Fibroblast of lung (primary cell): ENCODE measurements at regions not wholly inside any gene's neighbourhood (a gene's known extent, or its start where the extent isn't known, plus 50 kb on each side); places are given as distances from the start of the nearest gene placed in this dataset.

ENCODE experiments used
- DNase-seq, 2 donors: peaks; one replicate each; pipeline versions ENCODE4 v3.0.0 to v3.0.0-alpha.2; 2010; ENCODE audit warnings: low read depth in 2 of 2
- H2AFZ ChIP-seq: 2 replicates; pipeline ENCODE4 v1.5.1; 2012; ENCODE audit warnings: low read length, control low read depth, inconsistent platforms
- H3K27ac ChIP-seq: 2 replicates; pipeline ENCODE4 v1.5.1; 2011; ENCODE audit warnings: low read length, control low read depth; ENCODE audit not compliant: insufficient read depth
- H3K27me3 ChIP-seq: 2 replicates; pipeline ENCODE4 v1.5.1; 2011; ENCODE audit warnings: mild to moderate bottlenecking, low read length; ENCODE audit not compliant: control insufficient read depth, insufficient read depth
- H3K36me3 ChIP-seq: 2 replicates; pipeline ENCODE4 v1.5.1; 2011; ENCODE audit warnings: low read length; ENCODE audit not compliant: control insufficient read depth, insufficient read depth
- H3K4me1 ChIP-seq: 2 replicates; pipeline ENCODE4 v1.5.1; 2011; ENCODE audit warnings: low read length; ENCODE audit not compliant: control insufficient read depth, insufficient read depth; ENCODE audit errors: extremely low read depth
- H3K4me2 ChIP-seq: 2 replicates; pipeline ENCODE4 v1.5.1; 2011; ENCODE audit warnings: low read length, control low read depth; ENCODE audit not compliant: insufficient read depth; ENCODE audit errors: extremely low read depth
- H3K4me3 ChIP-seq, 4 experiments: fragments of 200-600 bp in 1 of 4; sonication (generic) in 1 of 4; replicated peaks in 1 of 4; 2 replicates each; pipeline ENCODE4 v1.5.1; 2011 to 2016; ENCODE audit warnings: low read length in 4 of 4, low read depth in 3 of 4, mild to moderate bottlenecking in 3 of 4, control low read depth in 2 of 4, inconsistent platforms in 1 of 4, mixed read lengths in 1 of 4; ENCODE audit not compliant: insufficient read depth in 1 of 4; ENCODE audit errors: control extremely low read depth in 1 of 4
- H3K79me2 ChIP-seq: 2 replicates; pipeline ENCODE4 v1.5.1; 2012; ENCODE audit warnings: mild to moderate bottlenecking, low read length, inconsistent platforms; ENCODE audit not compliant: control insufficient read depth, insufficient read depth
- H3K9ac ChIP-seq: 2 replicates; pipeline ENCODE4 v1.5.1; 2011; ENCODE audit warnings: mild to moderate bottlenecking, low read length, control low read depth; ENCODE audit not compliant: insufficient read depth
- H3K9me3 ChIP-seq: 2 replicates; pipeline ENCODE4 v1.5.1; 2012; ENCODE audit warnings: low read depth, low read length; ENCODE audit not compliant: control insufficient read depth, insufficient read depth
- H4K20me1 ChIP-seq: 2 replicates; pipeline ENCODE4 v1.5.1; 2011; ENCODE audit warnings: low read length; ENCODE audit not compliant: control insufficient read depth, insufficient read depth; ENCODE audit errors: extremely low read depth
- CTCF ChIP-seq, 2 donors: IDR thresholded peaks in 1 of 2; conservative IDR thresholded peaks in 1 of 2; 1 replicate in 1 of 2; 2 replicates in 1 of 2; pipeline ENCODE4 v1.5.1; 2011 to 2012; ENCODE audit warnings: low read length in 2 of 2, control low read depth in 1 of 2, inconsistent platforms in 1 of 2, low read depth in 1 of 2, mild to moderate bottlenecking in 1 of 2
- EZH2 ChIP-seq: IDR thresholded peaks from 2 replicates; pipeline ENCODE4 v1.5.1; 2012; ENCODE audit warnings: low read length, control low read depth, mild to moderate bottlenecking; ENCODE audit errors: missing control alignments

- Histone ChIP-seq H2AFZ (no peak overlapping the region), H3K4me3 (no peak overlapping the region), H3K4me2 (no peak overlapping the region), H4K20me1 (no peaks in the 10 kb centered on the region), H3K27me3 (no peaks in the 10 kb centered on the region), H3K9ac (no peak overlapping the region), H3K4me1 (no peaks in the 10 kb centered on the region), H3K79me2 (no peaks in the 10 kb centered on the region), H3K9me3 (no peaks in the 10 kb centered on the region), H3K36me3 (no peaks in the 10 kb centered on the region), H3K27ac (no peak overlapping the region)
- DNase-seq, result no peak
- no peak for TF ChIP-seq EZH2
- TF ChIP-seq CTCF (conservative IDR thresholded peaks at IDR 0.05 in 1 of 2, IDR thresholded peaks at IDR 0.05 in 1 of 2; ENCODE audit: low read depth in 1 of 2, low read length in 2 of 2), result no peak
These were observed 172.2 kb downstream of the C7orf25 start for GRCh38 chr7:42739638-42740037.

- H3K79me2 ChIP-seq, result no peaks in the 10 kb centered on the region
- H4K20me1 ChIP-seq, result no peaks in the 10 kb centered on the region
- no peaks in the 10 kb centered on the region for H3K4me1 ChIP-seq
- no peak overlapping the region for H3K27ac ChIP-seq
- H2AFZ ChIP-seq, result no peak overlapping the region
- DNase-seq, result no peak
- no peak overlapping the region for H3K9ac ChIP-seq
- H3K4me3 ChIP-seq, result no peak overlapping the region
- H3K36me3 ChIP-seq, result no peaks in the 10 kb centered on the region
- H3K9me3 ChIP-seq, result no peaks in the 10 kb centered on the region
- no peaks in the 10 kb centered on the region for H3K27me3 ChIP-seq
- no peak overlapping the region for H3K4me2 ChIP-seq
- no peak for TF ChIP-seq EZH2
- peak in 1 of 2 donors; percentile 15 for TF ChIP-seq CTCF (conservative IDR thresholded peaks at IDR 0.05 in 1 of 2, IDR thresholded peaks at IDR 0.05 in 1 of 2; ENCODE audit: low read depth in 1 of 2, low read length in 2 of 2)
These were observed 174.9 kb downstream of the C7orf25 start for GRCh38 chr7:42736931-42737330.

- no peak overlapping the region for H3K4me2 ChIP-seq
These were observed 176.8 kb downstream of the C7orf25 start for GRCh38 chr7:42735081-42735480.

More at GRCh38 chr7:42735081-42735480, 176.8 kb downstream of the C7orf25 start:
- no peak overlapping the region for H2AFZ ChIP-seq
- no peaks in the 10 kb centered on the region for H3K4me1 ChIP-seq
- no peaks in the 10 kb centered on the region for H3K9me3 ChIP-seq
- H3K79me2 ChIP-seq, result no peaks in the 10 kb centered on the region
- DNase-seq, result peak in 1 of 2 donors; percentile 6
- no peak for TF ChIP-seq EZH2
- no peak for TF ChIP-seq CTCF (conservative IDR thresholded peaks at IDR 0.05 in 1 of 2, IDR thresholded peaks at IDR 0.05 in 1 of 2; ENCODE audit: low read depth in 1 of 2, low read length in 2 of 2)
- no peaks in the 10 kb centered on the region for H3K36me3 ChIP-seq
- H3K27me3 ChIP-seq, result no peaks in the 10 kb centered on the region
- no peak overlapping the region for H3K4me3 ChIP-seq
- no peaks in the 10 kb centered on the region for H4K20me1 ChIP-seq
- H3K27ac ChIP-seq, result no peak overlapping the region
- H3K9ac ChIP-seq, result no peak overlapping the region
